H9 (cell line): ENCODE measurements at regions not wholly inside any gene's neighbourhood (a gene's known extent, or its start where the extent isn't known, plus 50 kb on each side); places are given as distances from the start of the nearest gene placed in this dataset.

Experiments
- DNase-seq: peaks from one replicate; pipeline ENCODE4 v3.0.0-alpha.2; 2017
- H2AFZ ChIP-seq: one replicate; pipeline ENCODE4 v1.6.1; 2013; ENCODE audit warnings: mild to moderate bottlenecking, low read length, control low read depth, moderate library complexity
- H2AK5ac ChIP-seq: 2 replicates; pipeline ENCODE4 v1.6.1; 2013; ENCODE audit warnings: low read length, control low read depth, mixed read lengths; ENCODE audit not compliant: insufficient read length
- H2BK120ac ChIP-seq: one replicate; pipeline ENCODE4 v1.6.1; 2013; ENCODE audit warnings: low read depth, mild to moderate bottlenecking, low read length, control low read depth, inconsistent platforms; ENCODE audit not compliant: poor library complexity, severe bottlenecking
- H2BK12ac ChIP-seq: 2 replicates; pipeline ENCODE4 v1.6.1; 2013; ENCODE audit warnings: low read length, control low read depth, mixed read lengths, low read depth; ENCODE audit not compliant: insufficient read length
- H2BK15ac ChIP-seq: 2 replicates; pipeline ENCODE4 v1.6.1; 2013; ENCODE audit warnings: low read depth, low read length, control low read depth
- H2BK20ac ChIP-seq: one replicate; pipeline ENCODE4 v1.6.1; 2013; ENCODE audit warnings: low read depth, mild to moderate bottlenecking, low read length, control low read depth, inconsistent platforms; ENCODE audit not compliant: poor library complexity, severe bottlenecking
- H2BK5ac ChIP-seq: 2 replicates; pipeline ENCODE4 v1.6.1; 2013; ENCODE audit warnings: low read length, control low read depth, mixed read lengths; ENCODE audit not compliant: insufficient read length
- H3K14ac ChIP-seq: 2 replicates; pipeline ENCODE4 v1.6.1; 2013; ENCODE audit warnings: low read length, control low read depth; ENCODE audit not compliant: insufficient read depth
- H3K18ac ChIP-seq: 2 replicates; pipeline ENCODE4 v1.6.1; 2013; ENCODE audit warnings: low read depth, mild to moderate bottlenecking, mixed read lengths, low read length, control low read depth; ENCODE audit not compliant: insufficient read length
- H3K23ac ChIP-seq: 2 replicates; pipeline ENCODE4 v1.6.1; 2013; ENCODE audit warnings: low read length, control low read depth, mixed read lengths, low read depth; ENCODE audit not compliant: insufficient read length
- H3K23me2 ChIP-seq: 2 replicates; pipeline ENCODE4 v1.6.1; 2013; ENCODE audit warnings: low read depth, mild to moderate bottlenecking, mixed read lengths, low read length, control low read depth; ENCODE audit not compliant: insufficient read length, poor library complexity, severe bottlenecking
- H3K27ac ChIP-seq: 2 replicates; pipeline ENCODE4 v1.5.1; 2013; ENCODE audit warnings: low read length, control low read depth, mixed read lengths, low read depth; ENCODE audit not compliant: insufficient read length
- H3K27me3 ChIP-seq: 2 replicates; pipeline ENCODE4 v1.6.1; 2013; ENCODE audit warnings: low read length, control low read depth, inconsistent platforms; ENCODE audit not compliant: insufficient read depth
- H3K4ac ChIP-seq: 2 replicates; pipeline ENCODE4 v1.6.1; 2013; ENCODE audit warnings: low read depth, mild to moderate bottlenecking, control low read depth, inconsistent platforms, low read length, moderate library complexity
- H3K4me1 ChIP-seq: 2 replicates; pipeline ENCODE4 v1.6.1; 2013; ENCODE audit warnings: low read length, control low read depth, inconsistent platforms; ENCODE audit not compliant: insufficient read depth
- H3K4me2 ChIP-seq: 2 replicates; pipeline ENCODE4 v1.6.1; 2013; ENCODE audit warnings: low read length, control low read depth, mixed read lengths; ENCODE audit not compliant: insufficient read length, insufficient read depth
- H3K56ac ChIP-seq: 2 replicates; pipeline ENCODE4 v1.6.1; 2013; ENCODE audit warnings: low read depth, mild to moderate bottlenecking, mixed read lengths, low read length, control low read depth; ENCODE audit not compliant: insufficient read length
- H3K79me1 ChIP-seq: 2 replicates; pipeline ENCODE4 v1.6.1; 2013; ENCODE audit warnings: low read depth, mild to moderate bottlenecking, moderate library complexity, low read length, control low read depth, inconsistent platforms; ENCODE audit not compliant: insufficient read depth, poor library complexity, severe bottlenecking
- H3K79me2 ChIP-seq: 2 replicates; pipeline ENCODE4 v1.6.1; 2013; ENCODE audit warnings: low read length, control low read depth, inconsistent platforms; ENCODE audit not compliant: insufficient read depth
- H3K9ac ChIP-seq: 2 replicates; pipeline ENCODE4 v1.6.1; 2013; ENCODE audit warnings: low read length, control low read depth, mixed read lengths; ENCODE audit not compliant: insufficient read length; ENCODE audit errors: extremely low read depth
- H3K9me3 ChIP-seq: one replicate; pipeline ENCODE4 v1.6.1; 2013; ENCODE audit warnings: low read depth, low read length, inconsistent platforms; ENCODE audit not compliant: control insufficient read depth
- H3T11ph ChIP-seq: one replicate; pipeline ENCODE4 v1.6.1; 2013; ENCODE audit warnings: mild to moderate bottlenecking, low read length, control low read depth, inconsistent platforms
- H4K20me1 ChIP-seq: one replicate; pipeline ENCODE4 v1.6.1; 2013; ENCODE audit not compliant: control insufficient read depth, insufficient read length, insufficient read depth
- H4K5ac ChIP-seq: 2 replicates; pipeline ENCODE4 v1.6.1; 2013; ENCODE audit warnings: low read depth, mild to moderate bottlenecking, mixed read lengths, low read length, control low read depth; ENCODE audit not compliant: insufficient read length
- H4K8ac ChIP-seq: replicated peaks from 2 replicates; pipeline ENCODE4 v1.6.1; 2013; ENCODE audit warnings: low read length, control low read depth, mixed read lengths, low read depth; ENCODE audit not compliant: insufficient read length
- H4K91ac ChIP-seq: 2 replicates; pipeline ENCODE4 v1.6.1; 2013; ENCODE audit warnings: low read depth, mild to moderate bottlenecking, moderate library complexity, mixed read lengths, low read length, control low read depth; ENCODE audit not compliant: insufficient read length
- H3K27ac Mint-ChIP-seq, 3 experiments: 2 replicates in 2 of 3; 3 replicates in 1 of 3; pipeline ENCODE4 v1.8.0; 2020 to 2021; ENCODE audit warnings: mixed read lengths in 3 of 3, mild to moderate bottlenecking in 1 of 3, moderate library complexity in 1 of 3
- H3K27me3 Mint-ChIP-seq: 2 replicates; pipeline ENCODE4 v1.8.0; 2021; ENCODE audit warnings: low read depth, mild to moderate bottlenecking, moderate library complexity, mixed read lengths
- H3K36me3 Mint-ChIP-seq, 3 experiments: 2 replicates in 2 of 3; 3 replicates in 1 of 3; pipeline ENCODE4 v1.8.0; 2020 to 2021; ENCODE audit warnings: low read depth in 3 of 3, mixed read lengths in 3 of 3; ENCODE audit not compliant: insufficient read depth in 1 of 3
- H3K4me1 Mint-ChIP-seq, 2 experiments: 2 replicates each; pipeline ENCODE4 v1.8.0; 2020; ENCODE audit warnings: mixed read lengths in 2 of 2
- H3K4me3 Mint-ChIP-seq, 2 experiments: 2 replicates in 1 of 2; 3 replicates in 1 of 2; pipeline ENCODE4 v1.8.0; 2020 to 2021; ENCODE audit warnings: mild to moderate bottlenecking in 2 of 2, mixed read lengths in 2 of 2, moderate library complexity in 1 of 2
- H3K9me3 Mint-ChIP-seq, 2 experiments: 2 replicates in 1 of 2; 3 replicates in 1 of 2; pipeline ENCODE4 v1.8.0; 2020; ENCODE audit warnings: mild to moderate bottlenecking in 2 of 2, mixed read lengths in 2 of 2, moderate library complexity in 1 of 2
- WGBS: extraction: QIAGEN DNeasy Blood & Tissue Kit; methylation state at CpG from one replicate; pipeline ENCODE4 v1.1.7; 2013; ENCODE audit warnings: missing lambda C conversion rate, low lambda C conversion rate, mixed read lengths; ENCODE audit not compliant: insufficient read length; ENCODE audit errors: extremely low coverage; 5-methylcytosine and 5-hydroxymethylcytosine counted together
- TF ChIP-seq, protein P1 (sequence below): fragments of 200-600 bp; sonication (generic); conservative IDR thresholded peaks from 3 replicates; pipeline ENCODE4 v1.8.0; 2021; ENCODE audit warnings: antibody characterized with exemption, mild to moderate bottlenecking

GRCh38 chr2:238994876-238995275, 147.0 kb downstream of the TWIST2 start:
- H4K91ac ChIP-seq, result no peak overlapping the region
- no peaks in the 10 kb centered on the region for H3K79me1 ChIP-seq
- H3K23ac ChIP-seq, result no peak overlapping the region
- H3K56ac ChIP-seq, result no peak overlapping the region
- no peak overlapping the region for H3K4ac ChIP-seq
- H4K20me1 ChIP-seq, result no peaks in the 10 kb centered on the region
- H2BK12ac ChIP-seq, result no peak overlapping the region
- no CpG with 5 or more reads among the region's 3 CpGs for WGBS
- H2AK5ac ChIP-seq, result no peak overlapping the region
- no peak overlapping the region for H3K4me3 Mint-ChIP-seq
- H3K36me3 Mint-ChIP-seq, result peaks cover 3 to 12% (median 7%) of the 10 kb centered on the region in 3 experiments; a peak in 6 of 7 replicates
- no peak overlapping the region for H2BK120ac ChIP-seq
- no peaks in the 10 kb centered on the region for H3K23me2 ChIP-seq
- H3K9ac ChIP-seq, result no peak overlapping the region
- no peak overlapping the region for H2BK20ac ChIP-seq
- no peak overlapping the region for H3K4me2 ChIP-seq
- H3K14ac ChIP-seq, result no peak overlapping the region
- H3K4me1 Mint-ChIP-seq, result peaks cover 5% of the 10 kb centered on the region in 2 experiments
- no peak overlapping the region for H2AFZ ChIP-seq
- peaks cover 24 to 25% of the 10 kb centered on the region in 2 experiments for H3K9me3 Mint-ChIP-seq
- no peak overlapping the region for H3T11ph ChIP-seq
- no peak overlapping the region for H3K18ac ChIP-seq
- peaks cover 4% of the 10 kb centered on the region for H3K9me3 ChIP-seq
- DNase-seq, result no peak
- no peak overlapping the region for H4K8ac ChIP-seq
- no peaks in the 10 kb centered on the region for H3K4me1 ChIP-seq
- H4K5ac ChIP-seq, result no peak overlapping the region
- peaks cover 19% of the 10 kb centered on the region for H3K27me3 Mint-ChIP-seq
- H3K27me3 ChIP-seq, result no peaks in the 10 kb centered on the region
- H3K27ac Mint-ChIP-seq, result no peak overlapping the region
- no peak overlapping the region for H2BK5ac ChIP-seq
- H2BK15ac ChIP-seq, result no peak overlapping the region
- H3K27ac ChIP-seq, result no peak overlapping the region
- TF ChIP-seq, protein P1, sequence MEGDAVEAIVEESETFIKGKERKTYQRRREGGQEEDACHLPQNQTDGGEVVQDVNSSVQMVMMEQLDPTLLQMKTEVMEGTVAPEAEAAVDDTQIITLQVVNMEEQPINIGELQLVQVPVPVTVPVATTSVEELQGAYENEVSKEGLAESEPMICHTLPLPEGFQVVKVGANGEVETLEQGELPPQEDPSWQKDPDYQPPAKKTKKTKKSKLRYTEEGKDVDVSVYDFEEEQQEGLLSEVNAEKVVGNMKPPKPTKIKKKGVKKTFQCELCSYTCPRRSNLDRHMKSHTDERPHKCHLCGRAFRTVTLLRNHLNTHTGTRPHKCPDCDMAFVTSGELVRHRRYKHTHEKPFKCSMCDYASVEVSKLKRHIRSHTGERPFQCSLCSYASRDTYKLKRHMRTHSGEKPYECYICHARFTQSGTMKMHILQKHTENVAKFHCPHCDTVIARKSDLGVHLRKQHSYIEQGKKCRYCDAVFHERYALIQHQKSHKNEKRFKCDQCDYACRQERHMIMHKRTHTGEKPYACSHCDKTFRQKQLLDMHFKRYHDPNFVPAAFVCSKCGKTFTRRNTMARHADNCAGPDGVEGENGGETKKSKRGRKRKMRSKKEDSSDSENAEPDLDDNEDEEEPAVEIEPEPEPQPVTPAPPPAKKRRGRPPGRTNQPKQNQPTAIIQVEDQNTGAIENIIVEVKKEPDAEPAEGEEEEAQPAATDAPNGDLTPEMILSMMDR, result no peak
- H3K79me2 ChIP-seq, result no peaks in the 10 kb centered on the region
